ENCODE measurements at regions not wholly inside any gene's neighbourhood (a gene's known extent, or its start where the extent isn't known, plus 50 kb on each side); places are given as distances from the start of the nearest gene placed in this dataset.

DNA sequence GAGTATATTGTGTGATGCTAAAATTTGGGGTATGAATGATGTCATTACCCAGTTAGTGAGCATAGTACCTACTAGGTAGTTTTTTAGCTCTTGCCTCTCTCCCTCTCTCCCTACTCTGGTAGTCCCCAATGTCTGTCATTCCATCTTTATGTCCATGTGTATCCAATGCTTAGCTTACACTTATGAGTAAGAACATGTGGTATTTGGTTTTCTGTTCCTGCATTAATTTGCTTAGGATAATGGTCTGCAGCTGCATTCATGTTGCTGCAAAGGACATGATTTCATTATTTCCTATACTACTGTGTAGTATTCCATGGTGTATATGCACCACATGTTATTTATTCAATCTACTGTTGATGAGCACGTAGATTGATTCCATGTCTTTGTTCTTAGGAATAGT is 54.4 kb upstream of the NEGR1 start:
- no peak overlapping the region for H3K4me3 ChIP-seq (ENCODE audit: low read length)
- ATAC-seq, result no peak
- H3K27ac ChIP-seq (ENCODE audit: low read depth, low read length), result no peak overlapping the region
- H3K4me1 ChIP-seq (ENCODE audit: control insufficient read depth in 2 of 2, insufficient read depth in 2 of 2, low read length in 2 of 2), result no peaks in the 10 kb centered on the region
- Mint-ChIP-seq H3K4me1 (no peaks in the 10 kb centered on the region), H3K27me3 (no peaks in the 10 kb centered on the region), H3K27ac (no peak overlapping the region), H3K9me3 (peaks cover 0 to 3% (median 0%) of the 10 kb centered on the region in 11 donors), H3K4me3 (no peak overlapping the region), H3K36me3 (no peaks in the 10 kb centered on the region)
- H3K27me3 ChIP-seq (ENCODE audit: control insufficient read depth in 2 of 2, insufficient read depth in 2 of 2, low read length in 2 of 2), result no peaks in the 10 kb centered on the region
- H3K9me3 ChIP-seq (ENCODE audit: control insufficient read depth in 2 of 3, low read length in 3 of 3), result no peaks in the 10 kb centered on the region
- no peak for DNase-seq
- H3K36me3 ChIP-seq (ENCODE audit: control insufficient read depth in 2 of 3, insufficient read depth in 3 of 3, low read length in 3 of 3), result no peaks in the 10 kb centered on the region
- CTCF ChIA-PET, result no interaction called here
- POLR2A ChIA-PET, result no interaction called here
- intact Hi-C loops (cut with micrococcal nuclease), result no loop called here
